ACHN (cell line): ENCODE measurements at regions not wholly inside any gene's neighbourhood (a gene's known extent, or its start where the extent isn't known, plus 50 kb on each side); places are given as distances from the start of the nearest gene placed in this dataset.
"Not testable (repeated sequence)": the region's sequence is repeated elsewhere in the genome, so short reads cannot be mapped to it uniquely, and the experiment has no call there.

ENCODE experiments used
- DNase-seq: peaks from one replicate; pipeline ENCODE4 v3.0.0-alpha.2; 2015
- in situ Hi-C: cut with HindIII; loops from 2 replicates; pipeline ENCODE4 v1.10.0; 2017; ENCODE audit warnings: low sequenced_read_pairs, low pct_ligation_motif_present, low pct_unique_long_range_greater_than_20kb

DNA sequence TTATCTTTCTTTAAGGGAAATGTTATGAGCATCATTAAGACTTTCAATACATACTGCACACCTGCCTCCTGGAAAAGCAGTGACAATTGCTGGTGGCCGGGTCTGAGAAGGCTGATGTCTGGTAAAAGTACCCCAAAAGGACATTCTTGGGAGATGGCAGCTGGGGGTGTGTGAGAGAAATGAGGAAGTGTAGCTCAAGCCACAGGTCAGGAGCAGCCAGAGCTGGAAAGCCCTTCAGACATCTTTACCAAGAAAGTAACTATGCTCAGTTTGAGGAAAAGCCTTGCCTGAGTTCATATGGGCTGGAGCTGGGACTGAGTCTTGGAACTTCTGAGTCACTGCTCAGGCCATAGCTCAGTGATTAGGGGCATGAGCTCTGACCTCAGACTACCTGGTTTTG lies 94.7 kb upstream of the N4BP1 start:
- in situ Hi-C loops = no loop called here
- DNase-seq = no peak

DNA sequence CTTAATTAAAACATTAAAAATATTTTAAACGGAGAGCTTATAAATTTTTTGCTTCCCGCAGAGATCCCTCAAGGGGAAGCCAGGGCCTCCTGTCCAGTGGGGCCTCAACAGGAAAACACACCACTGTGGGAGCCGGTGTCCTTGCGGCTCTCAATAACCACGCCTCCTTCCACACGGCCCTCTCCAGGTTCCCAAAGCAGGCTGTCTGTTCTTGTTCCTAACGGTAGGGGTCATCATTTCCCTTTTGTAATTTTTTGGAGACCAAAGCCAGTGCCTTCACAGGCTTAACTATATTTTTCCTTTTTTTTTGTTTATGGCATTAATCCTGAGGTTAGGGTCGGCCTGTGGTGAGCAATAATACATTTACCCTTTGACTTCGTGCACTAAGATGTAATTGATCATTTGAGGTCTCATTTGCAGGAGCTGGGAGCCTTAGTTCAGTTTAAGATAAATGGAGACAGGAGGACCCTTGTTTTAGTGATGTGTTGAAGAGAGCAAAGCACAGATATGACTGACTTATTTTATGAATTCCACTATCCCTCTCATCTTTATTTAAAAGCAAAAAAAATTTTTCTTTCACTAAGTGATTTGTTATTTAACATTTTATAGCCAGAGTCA lies 77.5 kb upstream of the N4BP1 start:
- in situ Hi-C loops = no loop called here
- peak; percentile 81 for DNase-seq

DNA sequence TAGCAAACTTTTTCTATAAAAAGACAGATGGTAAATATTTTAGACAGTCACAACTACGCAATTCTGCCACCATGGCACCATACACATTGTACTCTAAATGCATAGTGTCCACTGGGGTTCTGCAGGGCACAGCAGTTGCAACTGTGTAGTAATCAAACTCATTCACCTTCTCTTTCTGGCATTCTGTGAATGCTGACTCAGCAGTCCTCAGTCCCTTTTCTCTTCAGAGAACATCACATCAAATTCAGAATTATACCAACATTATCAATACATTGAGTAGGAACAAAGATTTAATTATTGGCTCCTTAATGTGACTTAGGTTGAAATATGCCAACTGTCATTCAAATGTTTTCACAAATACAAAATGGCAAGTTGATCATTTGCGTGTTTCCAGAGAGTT lies 74.2 kb upstream of the N4BP1 start:
- in situ Hi-C loops = no loop called here

GRCh38 chr16:48682971-48683370 lies 73.0 kb upstream of the N4BP1 start:
- no peak for DNase-seq
- in situ Hi-C loops = no loop called here

More for the DNA sequence above, 74.2 kb upstream of the N4BP1 start:
- DNase-seq = no peak

GRCh38 chr16:48681520-48681919 lies 71.5 kb upstream of the N4BP1 start:
- in situ Hi-C loops = no loop called here
- DNase-seq = no peak

- in situ Hi-C loops = no loop called here
- no peak for DNase-seq
Observed at GRCh38 chr16:48680881-48681280, 70.9 kb upstream of the N4BP1 start.

DNA sequence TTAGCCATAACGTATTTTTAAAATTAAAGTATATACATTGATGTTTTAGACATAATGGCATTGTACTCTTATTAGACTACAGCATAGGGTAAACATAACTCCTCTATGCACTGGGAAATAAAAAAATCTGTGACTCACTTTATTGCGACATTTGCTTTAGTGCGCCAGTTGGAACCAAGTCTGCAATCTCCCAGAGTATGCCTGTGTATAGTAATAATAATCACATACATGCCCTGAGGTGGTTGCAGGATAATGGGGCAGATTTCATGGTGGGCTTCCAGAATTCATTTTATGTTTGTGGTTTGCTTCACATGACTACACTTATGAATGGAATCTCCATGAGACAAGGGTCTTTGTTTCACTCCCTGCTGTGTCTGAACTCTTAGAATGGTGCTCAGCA lies 66.9 kb upstream of the N4BP1 start:
- in situ Hi-C loops = no loop called here
- no peak for DNase-seq

- DNase-seq, in situ Hi-C loops: not testable (repeated sequence)
Observed at GRCh38 chr16:48668184-48668583, 58.2 kb upstream of the N4BP1 start.

DNA sequence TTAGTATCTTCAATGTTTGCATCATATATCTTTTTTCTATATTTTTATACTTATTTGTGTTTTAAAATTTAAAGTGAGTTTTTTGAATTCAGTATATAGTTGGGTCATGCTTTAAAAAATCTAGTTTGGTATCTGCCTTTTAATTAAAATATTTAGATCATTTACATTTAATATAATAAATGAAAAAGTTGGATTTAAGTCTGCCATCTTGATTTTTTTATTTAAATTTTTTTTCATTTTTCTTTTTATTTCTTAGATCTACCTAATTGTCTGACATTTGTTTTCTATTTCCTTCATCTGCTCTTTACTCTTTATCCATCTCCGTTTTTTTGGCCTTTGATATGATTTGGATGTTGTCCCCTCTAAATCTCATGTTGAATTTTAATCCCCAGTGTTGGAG lies 50.0 kb upstream of the N4BP1 start:
- in situ Hi-C loops = no loop called here
- DNase-seq = no peak
